ENCODE measurements at regions not wholly inside any gene's neighbourhood (a gene's known extent, or its start where the extent isn't known, plus 50 kb on each side); places are given as distances from the start of the nearest gene placed in this dataset.

- TF ChIP-seq EP300 (IDR thresholded peaks at IDR 0.05) (no peak), POLR2A (IDR thresholded peaks at IDR 0.05) (no peak)
Measured at GRCh38 chr15:93716615-93717231, 514.6 kb upstream of the MCTP2 start.

All from tibial nerve (tissue), 3 donors.